PFSK-1 (cell line): ENCODE measurements at regions not wholly inside any gene's neighbourhood (a gene's known extent, or its start where the extent isn't known, plus 50 kb on each side); places are given as distances from the start of the nearest gene placed in this dataset.

Experiments used
- POLR2AphosphoS5 ChIP-seq: IDR thresholded peaks from 2 replicates; pipeline ENCODE4 v1.6.1; 2012; ENCODE audit warnings: low read depth, mild to moderate bottlenecking, control low read depth, low read length, moderate library complexity
- REST ChIP-seq, 2 experiments: IDR thresholded peaks; 2 replicates each; pipeline versions ENCODE4 v1.6.1 to v1.8.0; 2011 to 2012; ENCODE audit warnings: low read depth in 2 of 2, low read length in 2 of 2, control low read depth in 1 of 2, inconsistent platforms in 1 of 2, mild to moderate bottlenecking in 1 of 2, moderate library complexity in 1 of 2; ENCODE audit not compliant: insufficient read depth in 1 of 2
- SIN3A ChIP-seq: IDR thresholded peaks from 2 replicates; pipeline ENCODE4 v1.6.1; 2012; ENCODE audit warnings: mild to moderate bottlenecking, low read length, moderate library complexity, borderline replicate concordance; ENCODE audit not compliant: insufficient read depth
- TAF1 ChIP-seq: IDR thresholded peaks from 2 replicates; pipeline ENCODE4 v1.6.1; 2012; ENCODE audit warnings: low read length, control low read depth, borderline replicate concordance; ENCODE audit not compliant: insufficient read depth

GRCh38 chr15:86014016-86014415 is 65.7 kb upstream of the AGBL1 start:
- no peak for TF ChIP-seq POLR2AphosphoS5
- no peak for TF ChIP-seq REST (IDR thresholded peaks at IDR 0.05; ENCODE audit: insufficient read depth in 1 of 2, low read depth in 2 of 2, low read length in 2 of 2)
- TF ChIP-seq TAF1 = no peak
- TF ChIP-seq SIN3A = no peak
